ENCODE measurements at regions not wholly inside any gene's neighbourhood (a gene's known extent, or its start where the extent isn't known, plus 50 kb on each side); places are given as distances from the start of the nearest gene placed in this dataset.

- TF ChIP-seq CTCF (IDR thresholded peaks at IDR 0.05) (no peak), POLR2A (IDR thresholded peaks at IDR 0.05) (no peak)
Measured at GRCh38 chr11:131206671-131207070, 163.7 kb upstream of the NTM start.
